G401.6 (cell line): ENCODE measurements at regions not wholly inside any gene's neighbourhood (a gene's known extent, or its start where the extent isn't known, plus 50 kb on each side); places are given as distances from the start of the nearest gene placed in this dataset.
"Not testable (repeated sequence)": the region's sequence is repeated elsewhere in the genome, so short reads cannot be mapped to it uniquely, and the experiment has no call there.

Experiments
- FAIRE-seq: peaks from 2 replicates; lab custom pipeline; 2012; peaks lifted over from hg19 to GRCh38; lab: Jason Lieb, UNC

GRCh38 chr4:138113819-138114400 is 128.2 kb downstream of the SLC7A11 start:
- FAIRE-seq: no peak

GRCh38 chr4:138112890-138113289 is 129.3 kb downstream of the SLC7A11 start:
- FAIRE-seq: not testable (repeated sequence)

- no peak for FAIRE-seq
Observed at GRCh38 chr4:138112389-138112788, 129.8 kb downstream of the SLC7A11 start.

GRCh38 chr4:138111462-138112000 is 130.6 kb downstream of the SLC7A11 start:
- no peak for FAIRE-seq

GRCh38 chr4:138110815-138111214 is 131.3 kb downstream of the SLC7A11 start:
- no peak for FAIRE-seq

- no peak for FAIRE-seq
Observed at GRCh38 chr4:138107023-138107422, 135.1 kb downstream of the SLC7A11 start.

- FAIRE-seq: no peak
Observed at GRCh38 chr4:138105331-138105730, 136.8 kb downstream of the SLC7A11 start.

GRCh38 chr4:138104284-138104680 is 137.9 kb downstream of the SLC7A11 start:
- no peak for FAIRE-seq

GRCh38 chr4:138103597-138104283 is 138.4 kb downstream of the SLC7A11 start:
- FAIRE-seq: no peak

GRCh38 chr4:138099385-138099784 is 142.8 kb downstream of the SLC7A11 start:
- no peak for FAIRE-seq

- FAIRE-seq: no peak
Observed at GRCh38 chr4:138097912-138098600, 144.1 kb downstream of the SLC7A11 start.

GRCh38 chr4:138096384-138097062 is 145.6 kb downstream of the SLC7A11 start:
- FAIRE-seq: no peak

GRCh38 chr4:138095378-138095777 is 146.8 kb downstream of the SLC7A11 start:
- FAIRE-seq: no peak

- no peak for FAIRE-seq
Observed at GRCh38 chr4:138092060-138092459, 150.1 kb downstream of the SLC7A11 start.

GRCh38 chr4:138090918-138091676 is 151.1 kb downstream of the SLC7A11 start:
- FAIRE-seq: no peak

- FAIRE-seq: peak; percentile 84
Observed at GRCh38 chr4:138090150-138090917, 151.8 kb downstream of the SLC7A11 start.

GRCh38 chr4:138088449-138089208 is 153.5 kb downstream of the SLC7A11 start:
- no peak for FAIRE-seq

GRCh38 chr4:138087066-138087719 is 155.0 kb downstream of the SLC7A11 start:
- FAIRE-seq: no peak

GRCh38 chr4:138086611-138087041 is 155.5 kb downstream of the SLC7A11 start:
- FAIRE-seq: no peak
